Uterus (tissue), 3 donors: ENCODE measurements at regions not wholly inside any gene's neighbourhood (a gene's known extent, or its start where the extent isn't known, plus 50 kb on each side); places are given as distances from the start of the nearest gene placed in this dataset.

ENCODE experiments used
- DNase-seq, 2 donors: peaks; one replicate each; pipeline ENCODE4 v3.0.0-alpha.2; 2019 to 2020
- H3K27ac ChIP-seq, 2 donors: fragments of 200-600 bp; sonication (generic); 1 replicate in 1 of 2; 2 replicates in 1 of 2; pipeline ENCODE4 v1.5.1; 2016 to 2018
- H3K27me3 ChIP-seq, 2 donors: fragments of 200-600 bp; sonication (generic); one replicate each; pipeline ENCODE4 v1.5.1; 2018 to 2019; ENCODE audit warnings: control low read depth in 1 of 2
- H3K36me3 ChIP-seq, 2 donors: fragments of 200-600 bp; sonication (generic); one replicate each; pipeline ENCODE4 v1.5.1; 2019; ENCODE audit warnings: control low read depth in 1 of 2
- H3K4me1 ChIP-seq, 2 donors: fragments of 200-600 bp; sonication (generic); one replicate each; pipeline ENCODE4 v1.5.1; 2018 to 2019; ENCODE audit warnings: control low read depth in 1 of 2
- H3K4me3 ChIP-seq, 2 donors: fragments of 200-600 bp; sonication (generic); 1 replicate in 1 of 2; 2 replicates in 1 of 2; pipeline ENCODE4 v1.5.1; 2018 to 2019; ENCODE audit warnings: mild to moderate bottlenecking in 1 of 2
- H3K9me3 ChIP-seq, 2 donors: fragments of 200-600 bp; sonication (generic); one replicate each; pipeline ENCODE4 v1.5.1; 2019; ENCODE audit warnings: control low read depth in 1 of 2
- POLR2A ChIP-seq, 2 donors: fragments of 450-650 bp; IDR thresholded peaks; one replicate each; pipeline ENCODE4 v1.6.1; 2016; ENCODE audit warnings: antibody characterized with exemption in 2 of 2, mild to moderate bottlenecking in 1 of 2, moderate library complexity in 1 of 2
- intact Hi-C: fragments of 100-400 bp; cut with DNase I; formaldehyde crosslinking; loops from one replicate; pipeline ENCODE4 v1.15.1; 2023; ENCODE audit warnings: low total_unique reads
- TF ChIP-seq, protein P1 (sequence below), 4 experiments: fragments of 200-600 bp in 2 of 4; fragments of 450-650 bp in 2 of 4; sonication (generic) in 2 of 4; IDR thresholded peaks; one replicate each; pipeline ENCODE4 v1.5.1; 2016 to 2019; ENCODE audit warnings: antibody characterized with exemption in 4 of 4, mild to moderate bottlenecking in 2 of 4, moderate library complexity in 1 of 4
- donor health status: DM: yes; HTN: yes; CAD: no.

DNA sequence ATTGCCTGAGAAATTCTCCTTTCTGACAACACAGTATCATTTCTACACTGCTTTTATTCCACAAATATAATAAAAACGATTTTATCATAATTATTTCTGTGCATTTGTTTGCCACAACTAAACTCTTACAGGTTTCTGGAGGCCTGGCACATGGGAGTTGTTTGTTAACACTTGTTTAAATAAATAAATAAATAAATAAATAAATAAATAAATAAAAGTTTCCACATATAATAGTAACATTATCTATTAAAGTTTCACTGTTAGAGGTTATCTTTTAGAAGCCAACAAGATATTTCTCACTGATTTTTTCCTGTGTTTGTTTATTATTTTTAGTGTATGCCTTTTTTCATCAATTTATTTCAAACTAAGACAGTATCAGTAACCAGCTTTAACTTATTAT is 323.3 kb downstream of the FOXG1 start:
- no peak for DNase-seq
- intact Hi-C loops = no loop called here

DNA sequence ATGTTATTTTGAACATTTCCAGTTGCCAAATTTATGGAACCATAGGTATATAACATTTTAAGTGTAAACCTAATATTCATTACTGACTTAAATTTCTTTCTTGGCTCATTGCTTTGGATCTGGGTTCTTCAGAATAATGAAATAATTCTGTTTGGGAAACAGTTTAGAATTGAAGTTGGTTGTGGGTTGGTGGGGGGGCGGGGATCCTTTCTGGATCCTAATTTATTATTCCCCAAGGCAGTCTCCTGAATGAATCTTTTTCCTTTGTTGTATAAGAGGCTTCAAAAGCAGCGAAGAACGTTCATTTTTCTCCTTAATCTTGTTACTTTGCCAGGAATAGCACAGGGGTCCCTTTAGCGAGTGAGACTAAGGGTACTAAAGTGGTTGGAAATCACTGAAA is 325.5 kb downstream of the FOXG1 start:
- Histone ChIP-seq H3K27me3 (no peaks in the 10 kb centered on the region), H3K9me3 (no peaks in the 10 kb centered on the region), H3K27ac (no peak overlapping the region), H3K36me3 (no peaks in the 10 kb centered on the region), H3K4me1 (no peaks in the 10 kb centered on the region), H3K4me3 (no peak overlapping the region)
- no peak for TF ChIP-seq POLR2A (IDR thresholded peaks at IDR 0.05)
- TF ChIP-seq, protein P1, sequence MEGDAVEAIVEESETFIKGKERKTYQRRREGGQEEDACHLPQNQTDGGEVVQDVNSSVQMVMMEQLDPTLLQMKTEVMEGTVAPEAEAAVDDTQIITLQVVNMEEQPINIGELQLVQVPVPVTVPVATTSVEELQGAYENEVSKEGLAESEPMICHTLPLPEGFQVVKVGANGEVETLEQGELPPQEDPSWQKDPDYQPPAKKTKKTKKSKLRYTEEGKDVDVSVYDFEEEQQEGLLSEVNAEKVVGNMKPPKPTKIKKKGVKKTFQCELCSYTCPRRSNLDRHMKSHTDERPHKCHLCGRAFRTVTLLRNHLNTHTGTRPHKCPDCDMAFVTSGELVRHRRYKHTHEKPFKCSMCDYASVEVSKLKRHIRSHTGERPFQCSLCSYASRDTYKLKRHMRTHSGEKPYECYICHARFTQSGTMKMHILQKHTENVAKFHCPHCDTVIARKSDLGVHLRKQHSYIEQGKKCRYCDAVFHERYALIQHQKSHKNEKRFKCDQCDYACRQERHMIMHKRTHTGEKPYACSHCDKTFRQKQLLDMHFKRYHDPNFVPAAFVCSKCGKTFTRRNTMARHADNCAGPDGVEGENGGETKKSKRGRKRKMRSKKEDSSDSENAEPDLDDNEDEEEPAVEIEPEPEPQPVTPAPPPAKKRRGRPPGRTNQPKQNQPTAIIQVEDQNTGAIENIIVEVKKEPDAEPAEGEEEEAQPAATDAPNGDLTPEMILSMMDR (IDR thresholded peaks at IDR 0.05) = no peak
- intact Hi-C loops = no loop called here
- DNase-seq = no peak

More for the DNA sequence above, 323.3 kb downstream of the FOXG1 start:
- Histone ChIP-seq H3K36me3 (no peaks in the 10 kb centered on the region), H3K4me3 (no peak overlapping the region), H3K27me3 (no peaks in the 10 kb centered on the region), H3K9me3 (no peaks in the 10 kb centered on the region), H3K27ac (no peak overlapping the region), H3K4me1 (no peaks in the 10 kb centered on the region)
- TF ChIP-seq, protein P1 (IDR thresholded peaks at IDR 0.05) = no peak
- TF ChIP-seq POLR2A (IDR thresholded peaks at IDR 0.05) = no peak

DNA sequence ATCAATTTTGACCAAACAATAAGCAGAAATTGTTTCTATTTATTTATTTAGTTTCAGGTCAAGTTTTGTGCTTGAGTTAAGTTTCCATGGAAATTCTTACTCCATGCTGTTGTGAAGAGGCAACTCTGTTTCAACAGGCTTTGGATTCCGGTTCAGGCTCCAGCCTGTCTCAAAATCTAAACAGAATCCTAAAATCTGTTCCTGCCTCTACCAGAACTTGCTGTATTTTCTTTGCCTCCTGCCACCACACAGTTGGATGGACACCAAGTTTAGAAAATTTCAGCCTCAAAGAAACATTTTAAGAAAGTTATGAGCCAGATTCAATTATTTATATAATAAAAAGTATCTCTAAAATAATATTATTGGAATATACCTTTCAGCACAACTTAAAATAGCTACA is 330.9 kb downstream of the FOXG1 start:
- H3K9me3 ChIP-seq = no peaks in the 10 kb centered on the region
- TF ChIP-seq, protein P1 (IDR thresholded peaks at IDR 0.05) = no peak
- no peak for TF ChIP-seq POLR2A (IDR thresholded peaks at IDR 0.05)

DNA sequence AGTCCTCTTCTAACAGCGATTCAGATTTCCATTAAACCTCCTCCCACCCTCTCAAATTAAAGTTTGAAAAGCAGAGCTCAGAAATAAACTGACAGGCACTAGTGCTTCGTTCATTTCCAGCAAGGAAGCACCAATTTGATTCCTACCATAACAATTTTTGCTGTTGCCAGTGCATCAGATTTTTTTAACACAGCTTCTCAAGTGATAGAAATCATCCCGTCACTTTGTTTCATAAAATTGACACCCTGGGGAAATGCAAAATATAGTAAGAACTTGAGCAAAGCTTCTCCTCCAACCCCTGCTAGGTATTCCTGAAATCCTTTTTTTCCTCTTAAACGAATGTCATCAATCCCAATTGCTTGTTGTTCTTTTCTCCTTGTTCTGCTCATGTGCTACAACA is 332.1 kb downstream of the FOXG1 start:
- Histone ChIP-seq H3K4me3 (no peak overlapping the region), H3K27me3 (no peaks in the 10 kb centered on the region), H3K9me3 (no peaks in the 10 kb centered on the region), H3K4me1 (no peaks in the 10 kb centered on the region), H3K27ac (no peak overlapping the region), H3K36me3 (no peaks in the 10 kb centered on the region)
- no peak for DNase-seq
- TF ChIP-seq POLR2A (IDR thresholded peaks at IDR 0.05) = no peak
- intact Hi-C loops = no loop called here

More for the DNA sequence above, 330.9 kb downstream of the FOXG1 start:
- H3K36me3 ChIP-seq = no peaks in the 10 kb centered on the region
- no peak overlapping the region for H3K4me3 ChIP-seq
- DNase-seq = no peak
- H3K4me1 ChIP-seq = no peaks in the 10 kb centered on the region
- H3K27me3 ChIP-seq = no peaks in the 10 kb centered on the region
- intact Hi-C loops = no loop called here
- H3K27ac ChIP-seq = no peak overlapping the region

DNA sequence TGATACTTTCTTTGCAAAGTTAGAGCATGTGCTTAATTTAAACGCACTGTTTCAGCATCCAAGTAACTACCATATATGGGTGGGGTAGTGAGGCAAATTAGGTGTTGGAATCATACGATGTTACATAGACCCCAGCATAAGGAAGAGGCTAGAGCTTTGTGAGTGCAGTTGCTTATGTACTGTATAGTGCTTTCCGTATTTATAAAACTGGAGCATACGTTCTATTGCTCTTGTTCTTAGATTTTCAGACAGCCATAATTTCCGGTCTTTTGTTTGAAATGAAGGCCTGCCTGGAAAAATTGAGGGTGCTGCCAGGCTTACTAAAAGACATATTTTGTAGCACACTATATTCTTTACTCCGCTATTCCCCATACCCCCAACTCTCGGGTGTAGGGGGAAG is 335.7 kb downstream of the FOXG1 start:
- H3K27ac ChIP-seq = no peak overlapping the region
- no peak for DNase-seq
- H3K36me3 ChIP-seq = no peaks in the 10 kb centered on the region
- H3K27me3 ChIP-seq = no peaks in the 10 kb centered on the region
- no peaks in the 10 kb centered on the region for H3K4me1 ChIP-seq
- intact Hi-C loops = no loop called here
- TF ChIP-seq, protein P1 (IDR thresholded peaks at IDR 0.05) = no peak
- TF ChIP-seq POLR2A (IDR thresholded peaks at IDR 0.05) = no peak
- no peak overlapping the region for H3K4me3 ChIP-seq
- H3K9me3 ChIP-seq = no peaks in the 10 kb centered on the region

DNA sequence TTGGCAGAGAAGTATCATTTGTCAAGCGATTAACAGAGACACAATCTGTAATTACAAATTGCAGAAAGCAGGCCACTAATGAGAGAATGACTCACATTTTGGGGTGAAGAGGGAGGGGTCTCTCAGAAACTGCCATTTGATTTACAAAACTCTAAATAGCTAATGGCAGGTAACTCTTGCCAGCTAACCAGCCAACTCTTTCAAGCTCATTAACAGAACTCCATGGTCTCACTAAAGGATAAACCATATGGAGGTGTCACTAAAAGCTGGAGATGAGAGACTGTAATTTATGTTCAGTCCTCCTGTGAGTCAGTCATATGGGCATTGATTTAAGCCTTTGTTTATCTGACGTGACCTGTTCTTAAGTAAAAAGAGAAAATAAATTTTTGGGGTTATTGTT is 336.4 kb downstream of the FOXG1 start:
- Histone ChIP-seq H3K9me3 (no peaks in the 10 kb centered on the region), H3K4me1 (no peaks in the 10 kb centered on the region), H3K36me3 (no peaks in the 10 kb centered on the region), H3K4me3 (no peak overlapping the region), H3K27ac (no peak overlapping the region), H3K27me3 (no peaks in the 10 kb centered on the region)
- no peak for DNase-seq
- TF ChIP-seq, protein P1 (IDR thresholded peaks at IDR 0.05) = no peak
- no peak for TF ChIP-seq POLR2A (IDR thresholded peaks at IDR 0.05)
- intact Hi-C loops = no loop called here
